AG10803 (cell line): ENCODE measurements at regions not wholly inside any gene's neighbourhood (a gene's known extent, or its start where the extent isn't known, plus 50 kb on each side); places are given as distances from the start of the nearest gene placed in this dataset.

Experiments
- DNase-seq: peaks from one replicate; pipeline ENCODE4 v3.0.0; 2010; ENCODE audit warnings: low read depth
- H3K4me3 ChIP-seq: 2 replicates; pipeline ENCODE4 v1.5.1; 2011; ENCODE audit warnings: mild to moderate bottlenecking, low read length, control low read depth
- TF ChIP-seq, protein P1 (sequence below): conservative IDR thresholded peaks from 2 replicates; pipeline ENCODE4 v1.5.1; 2011; ENCODE audit warnings: mild to moderate bottlenecking, low read length, control low read depth, inconsistent platforms

DNA sequence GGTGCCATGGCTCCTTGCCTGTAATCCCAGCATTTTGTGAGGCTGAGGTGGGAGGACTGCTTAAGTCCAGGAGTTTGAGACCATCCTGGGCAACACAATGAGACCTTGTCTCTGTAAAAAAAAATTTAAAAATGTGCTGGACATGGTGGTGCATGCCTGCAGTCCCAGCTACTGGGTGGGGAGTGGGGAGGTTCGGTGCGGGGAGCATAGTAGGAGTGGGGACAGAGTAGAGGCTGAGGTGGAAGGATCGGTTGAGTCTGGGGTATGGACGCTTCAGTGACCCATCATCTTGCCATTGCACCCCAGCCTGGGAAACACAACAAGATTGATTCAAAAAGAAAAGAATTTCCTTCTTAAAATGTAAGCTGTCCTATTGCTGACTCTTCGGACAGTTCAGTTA lies 1490.0 kb upstream of the GBE1 start:
- TF ChIP-seq, protein P1, sequence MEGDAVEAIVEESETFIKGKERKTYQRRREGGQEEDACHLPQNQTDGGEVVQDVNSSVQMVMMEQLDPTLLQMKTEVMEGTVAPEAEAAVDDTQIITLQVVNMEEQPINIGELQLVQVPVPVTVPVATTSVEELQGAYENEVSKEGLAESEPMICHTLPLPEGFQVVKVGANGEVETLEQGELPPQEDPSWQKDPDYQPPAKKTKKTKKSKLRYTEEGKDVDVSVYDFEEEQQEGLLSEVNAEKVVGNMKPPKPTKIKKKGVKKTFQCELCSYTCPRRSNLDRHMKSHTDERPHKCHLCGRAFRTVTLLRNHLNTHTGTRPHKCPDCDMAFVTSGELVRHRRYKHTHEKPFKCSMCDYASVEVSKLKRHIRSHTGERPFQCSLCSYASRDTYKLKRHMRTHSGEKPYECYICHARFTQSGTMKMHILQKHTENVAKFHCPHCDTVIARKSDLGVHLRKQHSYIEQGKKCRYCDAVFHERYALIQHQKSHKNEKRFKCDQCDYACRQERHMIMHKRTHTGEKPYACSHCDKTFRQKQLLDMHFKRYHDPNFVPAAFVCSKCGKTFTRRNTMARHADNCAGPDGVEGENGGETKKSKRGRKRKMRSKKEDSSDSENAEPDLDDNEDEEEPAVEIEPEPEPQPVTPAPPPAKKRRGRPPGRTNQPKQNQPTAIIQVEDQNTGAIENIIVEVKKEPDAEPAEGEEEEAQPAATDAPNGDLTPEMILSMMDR = no peak
- H3K4me3 ChIP-seq = no peak overlapping the region
- DNase-seq = no peak

- DNase-seq = no peak
- TF ChIP-seq, protein P1 = no peak
- no peak overlapping the region for H3K4me3 ChIP-seq
Measured at GRCh38 chr3:83250613-83251012, 1489.2 kb upstream of the GBE1 start.

DNA sequence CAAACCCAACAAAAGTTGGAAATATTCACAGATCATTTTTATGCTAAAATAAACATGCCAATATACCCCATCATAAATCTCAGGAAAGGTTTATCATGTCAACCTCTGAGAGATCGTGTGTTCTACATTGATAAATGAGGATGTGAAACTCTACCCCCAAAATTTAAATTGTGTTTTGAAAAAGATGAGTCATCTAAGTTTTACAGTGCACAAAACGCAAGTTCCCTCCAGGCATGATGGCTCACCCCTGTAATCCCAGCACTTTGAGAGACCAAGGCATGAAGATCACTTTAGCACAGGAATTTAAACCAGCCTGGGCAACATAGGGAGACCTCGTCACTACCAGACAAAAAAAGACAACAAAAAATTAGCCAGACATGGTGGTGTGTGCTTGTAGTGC lies 1487.0 kb upstream of the GBE1 start:
- no peak overlapping the region for H3K4me3 ChIP-seq
- TF ChIP-seq, protein P1 = no peak
- no peak for DNase-seq

- no peak for DNase-seq
- no peak overlapping the region for H3K4me3 ChIP-seq
- TF ChIP-seq, protein P1 = no peak
Measured at GRCh38 chr3:83235180-83235814, 1473.9 kb upstream of the GBE1 start.

DNA sequence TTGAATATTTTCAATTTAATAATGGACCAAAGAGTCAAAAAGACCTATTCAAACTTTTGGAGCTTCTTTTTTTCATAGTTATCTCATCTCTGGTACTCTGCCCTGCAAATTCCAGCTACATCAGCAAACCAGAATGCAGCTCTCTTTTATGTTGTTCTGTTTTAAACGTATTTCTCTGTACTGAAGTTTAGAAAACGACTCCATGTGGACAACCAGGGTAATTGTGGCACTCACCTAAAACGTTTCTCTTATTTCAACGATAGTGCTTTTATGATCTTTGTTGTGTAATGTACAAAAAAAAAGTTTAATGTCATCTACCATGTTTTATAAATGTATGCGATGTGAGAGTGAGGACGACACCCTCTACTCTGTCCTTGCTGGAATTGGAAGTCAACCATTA lies 1472.3 kb upstream of the GBE1 start:
- TF ChIP-seq, protein P1 = no peak
- H3K4me3 ChIP-seq = no peak overlapping the region
- DNase-seq = no peak

GRCh38 chr3:83230841-83231240 lies 1469.4 kb upstream of the GBE1 start:
- TF ChIP-seq, protein P1 = no peak
- DNase-seq = no peak
- H3K4me3 ChIP-seq = no peak overlapping the region

GRCh38 chr3:83230376-83230775 lies 1468.9 kb upstream of the GBE1 start:
- TF ChIP-seq, protein P1 = no peak
- H3K4me3 ChIP-seq = no peak overlapping the region
- DNase-seq = no peak
